ENCODE measurements at regions not wholly inside any gene's neighbourhood (a gene's known extent, or its start where the extent isn't known, plus 50 kb on each side); places are given as distances from the start of the nearest gene placed in this dataset.

DNA sequence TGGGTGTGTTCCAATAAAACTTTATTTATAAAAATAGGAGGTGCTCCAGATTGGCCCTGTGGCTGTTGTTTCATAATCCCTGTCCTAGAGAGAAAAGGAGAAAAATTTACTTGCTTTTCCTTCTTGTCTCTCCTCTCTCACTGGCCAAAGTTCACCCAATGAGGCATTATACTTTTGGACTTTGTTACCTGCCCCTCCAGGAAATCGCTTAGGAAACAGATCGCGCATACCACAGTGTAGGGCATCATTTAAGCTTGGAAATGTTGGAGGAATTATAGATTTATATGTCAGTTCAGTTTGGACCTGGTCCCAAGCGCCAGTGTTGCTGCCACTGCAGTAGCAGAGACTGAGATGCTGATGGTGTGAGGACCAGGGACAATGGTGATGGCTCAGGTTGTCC lies 337.6 kb upstream of the NR3C2 start:
- intact Hi-C loops (cut with DNase I), result no loop called here
- TF ChIP-seq POLR2AphosphoS5 (IDR thresholded peaks at IDR 0.05; ENCODE audit: insufficient read depth in 1 of 2, low read depth in 1 of 2) (no peak), POLR2A (IDR thresholded peaks at IDR 0.05) (no peak)
- TF ChIP-seq, protein P1, sequence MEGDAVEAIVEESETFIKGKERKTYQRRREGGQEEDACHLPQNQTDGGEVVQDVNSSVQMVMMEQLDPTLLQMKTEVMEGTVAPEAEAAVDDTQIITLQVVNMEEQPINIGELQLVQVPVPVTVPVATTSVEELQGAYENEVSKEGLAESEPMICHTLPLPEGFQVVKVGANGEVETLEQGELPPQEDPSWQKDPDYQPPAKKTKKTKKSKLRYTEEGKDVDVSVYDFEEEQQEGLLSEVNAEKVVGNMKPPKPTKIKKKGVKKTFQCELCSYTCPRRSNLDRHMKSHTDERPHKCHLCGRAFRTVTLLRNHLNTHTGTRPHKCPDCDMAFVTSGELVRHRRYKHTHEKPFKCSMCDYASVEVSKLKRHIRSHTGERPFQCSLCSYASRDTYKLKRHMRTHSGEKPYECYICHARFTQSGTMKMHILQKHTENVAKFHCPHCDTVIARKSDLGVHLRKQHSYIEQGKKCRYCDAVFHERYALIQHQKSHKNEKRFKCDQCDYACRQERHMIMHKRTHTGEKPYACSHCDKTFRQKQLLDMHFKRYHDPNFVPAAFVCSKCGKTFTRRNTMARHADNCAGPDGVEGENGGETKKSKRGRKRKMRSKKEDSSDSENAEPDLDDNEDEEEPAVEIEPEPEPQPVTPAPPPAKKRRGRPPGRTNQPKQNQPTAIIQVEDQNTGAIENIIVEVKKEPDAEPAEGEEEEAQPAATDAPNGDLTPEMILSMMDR (IDR thresholded peaks at IDR 0.05), result no peak

DNA sequence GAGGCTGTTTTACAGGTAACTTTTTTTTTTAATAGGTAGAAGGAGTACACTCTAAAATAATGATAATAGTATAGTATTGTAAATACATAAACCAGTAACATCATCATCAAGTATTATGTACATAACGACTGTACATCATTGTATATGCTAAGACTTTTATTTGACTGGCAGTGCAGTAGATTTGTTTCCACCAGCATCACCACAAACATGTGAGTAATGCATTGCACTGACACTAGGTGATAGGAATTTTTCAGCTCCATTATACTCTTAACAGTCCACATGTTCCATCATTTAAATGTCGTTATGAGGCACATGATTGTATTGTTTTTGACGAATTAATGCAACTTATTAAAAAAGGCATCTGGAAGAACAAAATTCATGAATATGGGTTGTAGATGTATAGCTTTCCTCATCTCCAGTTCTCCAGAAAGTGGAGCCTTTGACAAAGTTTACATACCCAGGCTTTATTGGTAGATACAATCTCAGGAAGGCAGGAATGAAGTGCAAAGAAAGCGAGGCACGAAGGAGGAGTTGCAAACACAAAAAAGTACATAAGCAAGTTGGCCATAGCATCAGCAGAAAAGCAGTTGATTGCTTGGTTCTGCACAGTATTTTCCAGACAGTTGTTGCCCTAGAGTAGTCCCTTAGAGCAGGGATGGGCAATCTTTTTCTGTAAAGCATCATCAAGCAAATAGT lies 336.9 kb upstream of the NR3C2 start:
- intact Hi-C loops (cut with DNase I), result no loop called here
- H3K4me3 ChIP-seq, result no peak overlapping the region
- no peaks in the 10 kb centered on the region for H3K9me3 ChIP-seq
- TF ChIP-seq, protein P1 (IDR thresholded peaks at IDR 0.05), result no peak
- TF ChIP-seq POLR2A (IDR thresholded peaks at IDR 0.05) (no peak), POLR2AphosphoS5 (IDR thresholded peaks at IDR 0.05; ENCODE audit: insufficient read depth in 1 of 2, low read depth in 1 of 2) (no peak)
- H3K4me1 ChIP-seq, result no peaks in the 10 kb centered on the region
- no peak for DNase-seq (ENCODE audit: extremely low spot score in 2 of 2)
- no peaks in the 10 kb centered on the region for H3K27me3 ChIP-seq
- H3K27ac ChIP-seq, result no peak overlapping the region
- H3K36me3 ChIP-seq, result no peaks in the 10 kb centered on the region

More for the DNA sequence above, 337.6 kb upstream of the NR3C2 start:
- DNase-seq (ENCODE audit: extremely low spot score in 2 of 2), result no peak
- Histone ChIP-seq H3K36me3 (no peaks in the 10 kb centered on the region), H3K9me3 (no peaks in the 10 kb centered on the region), H3K27ac (no peak overlapping the region), H3K4me1 (no peaks in the 10 kb centered on the region), H3K4me3 (no peak overlapping the region), H3K27me3 (no peaks in the 10 kb centered on the region)

DNA sequence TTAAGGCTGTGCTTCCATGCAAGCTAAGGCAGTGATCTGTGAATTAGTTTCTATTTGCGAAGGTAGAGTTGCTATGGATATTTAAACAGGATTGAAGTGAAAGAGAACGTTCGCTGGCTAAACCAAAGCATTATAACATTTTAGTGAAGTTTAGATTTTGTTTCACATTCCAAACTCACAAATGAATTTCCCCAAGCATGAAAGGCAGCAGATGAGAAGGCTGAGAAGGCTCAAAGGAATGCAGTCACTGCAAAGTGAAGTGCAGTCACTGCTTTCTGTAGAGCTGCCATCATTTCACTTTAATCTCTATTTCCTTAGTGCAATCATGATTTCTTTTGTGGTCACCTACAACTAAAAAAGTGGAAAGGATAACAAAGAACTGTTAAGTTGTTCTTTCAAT lies 334.7 kb upstream of the NR3C2 start:
- no peaks in the 10 kb centered on the region for H3K4me1 ChIP-seq
- intact Hi-C loops (cut with DNase I), result no loop called here
- TF ChIP-seq, protein P1 (IDR thresholded peaks at IDR 0.05), result no peak
- TF ChIP-seq POLR2A (IDR thresholded peaks at IDR 0.05) (no peak), POLR2AphosphoS5 (IDR thresholded peaks at IDR 0.05; ENCODE audit: insufficient read depth in 1 of 2, low read depth in 1 of 2) (no peak)
- H3K4me3 ChIP-seq, result no peak overlapping the region
- no peaks in the 10 kb centered on the region for H3K9me3 ChIP-seq
- H3K27ac ChIP-seq, result no peak overlapping the region
- DNase-seq (ENCODE audit: extremely low spot score in 2 of 2), result no peak
- H3K36me3 ChIP-seq, result no peaks in the 10 kb centered on the region
- no peaks in the 10 kb centered on the region for H3K27me3 ChIP-seq

DNA sequence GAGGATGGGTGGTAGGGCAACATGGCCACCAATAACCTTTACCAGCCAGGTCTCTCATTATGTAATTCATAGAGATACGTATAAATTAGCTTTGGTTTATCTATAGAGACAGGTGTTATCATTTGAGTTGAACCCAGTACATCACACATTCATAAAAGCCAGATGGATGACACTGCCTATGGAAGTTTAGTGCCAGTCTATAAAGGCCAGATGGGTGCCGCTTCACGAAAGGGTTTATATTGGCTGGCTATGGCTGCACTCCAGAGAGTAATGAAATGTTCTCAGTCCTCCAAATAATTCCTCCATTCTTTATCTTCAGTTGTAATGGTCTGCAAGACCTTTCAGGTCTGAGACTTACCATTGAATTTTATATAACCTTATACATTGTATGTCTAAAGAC lies 331.9 kb upstream of the NR3C2 start:
- no peaks in the 10 kb centered on the region for H3K36me3 ChIP-seq
- no peaks in the 10 kb centered on the region for H3K27me3 ChIP-seq
- no peak for DNase-seq (ENCODE audit: extremely low spot score in 2 of 2)
- no peaks in the 10 kb centered on the region for H3K4me1 ChIP-seq
- TF ChIP-seq POLR2A (IDR thresholded peaks at IDR 0.05), result no peak
- TF ChIP-seq POLR2AphosphoS5 (IDR thresholded peaks at IDR 0.05; ENCODE audit: insufficient read depth in 1 of 2, low read depth in 1 of 2), result no peak
- no peak overlapping the region for H3K27ac ChIP-seq
- no peaks in the 10 kb centered on the region for H3K9me3 ChIP-seq
- H3K4me3 ChIP-seq, result no peak overlapping the region
- intact Hi-C loops (cut with DNase I), result no loop called here

DNA sequence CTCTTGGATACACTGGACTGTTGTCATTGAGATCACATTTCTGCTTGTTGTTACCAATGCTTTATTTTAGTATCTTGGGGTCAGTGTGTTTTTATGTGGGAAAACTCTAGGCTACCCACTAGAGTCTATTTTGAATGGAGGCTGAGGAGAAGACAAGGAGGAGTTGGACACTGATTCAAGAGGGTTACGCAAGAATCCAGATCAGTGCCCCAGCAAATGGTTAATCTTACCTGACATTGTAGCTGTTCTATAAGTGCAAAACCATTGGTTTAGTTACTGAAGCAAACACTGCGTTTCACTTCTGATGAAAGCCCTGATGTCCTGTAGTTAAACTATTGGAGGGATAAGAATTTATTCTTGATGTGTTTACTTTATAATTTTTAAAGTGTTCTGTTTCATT lies 331.1 kb upstream of the NR3C2 start:
- no peaks in the 10 kb centered on the region for H3K36me3 ChIP-seq
- intact Hi-C loops (cut with DNase I), result no loop called here

More for the DNA sequence above, 331.1 kb upstream of the NR3C2 start:
- TF ChIP-seq, protein P1 (IDR thresholded peaks at IDR 0.05), result no peak
- TF ChIP-seq POLR2AphosphoS5 (IDR thresholded peaks at IDR 0.05; ENCODE audit: insufficient read depth in 1 of 2, low read depth in 1 of 2), result no peak
- no peak for TF ChIP-seq POLR2A (IDR thresholded peaks at IDR 0.05)
- Histone ChIP-seq H3K27ac (no peak overlapping the region), H3K4me1 (no peaks in the 10 kb centered on the region), H3K4me3 (no peak overlapping the region), H3K9me3 (no peaks in the 10 kb centered on the region), H3K27me3 (no peaks in the 10 kb centered on the region)
- no peak for DNase-seq (ENCODE audit: extremely low spot score in 2 of 2)

All from vagina (tissue), 2 donors.